SK-N-SH treated with all-trans-retinoic acid at 6 μM for 48 hours (cell line): ENCODE measurements at regions not wholly inside any gene's neighbourhood (a gene's known extent, or its start where the extent isn't known, plus 50 kb on each side); places are given as distances from the start of the nearest gene placed in this dataset.

Experiments used
- ATAC-seq: fragments of 200-7000 bp; cut with Tn5 transposase; 3 replicates; pipeline ENCODE4 v1.9.1; 2020; ENCODE audit warnings: mild to moderate bottlenecking, moderate library complexity
- ARNTL ChIP-seq: fragments of 450-650 bp; formaldehyde crosslinking; IDR thresholded peaks from 2 replicates; pipeline ENCODE4 v1.5.0; 2020; ENCODE audit warnings: low read depth, mild to moderate bottlenecking, moderate library complexity, borderline replicate concordance
- BACH2 ChIP-seq: fragments of 250-450 bp; sonication (Bioruptor Pico); IDR thresholded peaks from 2 replicates; pipeline ENCODE4 v1.9.0; 2021; ENCODE audit warnings: mild to moderate bottlenecking, borderline replicate concordance
- CREB5 ChIP-seq: fragments of 250-450 bp; sonication (Bioruptor Pico); IDR thresholded peaks from 2 replicates; pipeline ENCODE4 v1.5.1; 2020; ENCODE audit warnings: low read depth, mild to moderate bottlenecking, moderate library complexity
- CSRNP3 ChIP-seq: fragments of 250-450 bp; sonication (Bioruptor Pico); IDR thresholded peaks from 2 replicates; pipeline ENCODE4 v1.5.1; 2021; ENCODE audit warnings: mild to moderate bottlenecking, moderate library complexity
- ESRRG ChIP-seq: fragments of 250-450 bp; sonication (Bioruptor Pico); IDR thresholded peaks from 2 replicates; pipeline ENCODE4 v1.6.1; 2021; ENCODE audit warnings: mild to moderate bottlenecking
- GLIS3 ChIP-seq: fragments of 250-450 bp; sonication (Bioruptor Pico); IDR thresholded peaks from 2 replicates; pipeline ENCODE4 v1.5.0; 2020; ENCODE audit warnings: mild to moderate bottlenecking, moderate library complexity
- ISL1 ChIP-seq: fragments of 250-450 bp; sonication (Bioruptor Pico); IDR thresholded peaks from 2 replicates; pipeline ENCODE4 v2.1.2; 2022; ENCODE audit warnings: mild to moderate bottlenecking, moderate library complexity
- OSR1 ChIP-seq: fragments of 250-450 bp; sonication (Bioruptor Pico); IDR thresholded peaks from 2 replicates; pipeline ENCODE4 v1.8.0; 2022; ENCODE audit warnings: moderate library complexity, mild to moderate bottlenecking, inconsistent platforms
- PATZ1 ChIP-seq: fragments of 250-450 bp; sonication (Bioruptor Pico); IDR thresholded peaks from 2 replicates; pipeline ENCODE4 v1.8.0; 2020; ENCODE audit warnings: mild to moderate bottlenecking, moderate library complexity, borderline replicate concordance
- POU6F1 ChIP-seq: fragments of 250-450 bp; sonication (Bioruptor Pico); IDR thresholded peaks from 2 replicates; pipeline ENCODE4 v1.8.0; 2021; ENCODE audit warnings: low read depth, mild to moderate bottlenecking, moderate library complexity, borderline replicate concordance
- RARB ChIP-seq: fragments of 250-450 bp; sonication (Bioruptor Pico); IDR thresholded peaks from 2 replicates; pipeline ENCODE4 v1.8.0; 2021; ENCODE audit warnings: mild to moderate bottlenecking, moderate library complexity
- SNAI2 ChIP-seq: fragments of 250-450 bp; sonication (Bioruptor Pico); IDR thresholded peaks from 2 replicates; pipeline ENCODE4 v1.5.0; 2020; ENCODE audit warnings: mild to moderate bottlenecking, moderate library complexity
- TCF4 ChIP-seq: fragments of 250-450 bp; sonication (Bioruptor Pico); IDR thresholded peaks from 2 replicates; pipeline ENCODE4 v1.8.0; 2021; ENCODE audit warnings: mild to moderate bottlenecking, moderate library complexity, borderline replicate concordance
- TOX ChIP-seq: fragments of 250-450 bp; sonication (Bioruptor Pico); IDR thresholded peaks from 2 replicates; pipeline ENCODE4 v1.8.0; 2021; ENCODE audit warnings: mild to moderate bottlenecking, moderate library complexity, borderline replicate concordance
- ZC3H10 ChIP-seq: fragments of 250-450 bp; sonication (Bioruptor Pico); IDR thresholded peaks from 2 replicates; pipeline ENCODE4 v1.5.1; 2021; ENCODE audit warnings: mild to moderate bottlenecking, moderate library complexity
- ZFP3 ChIP-seq: fragments of 250-450 bp; sonication (Bioruptor Pico); IDR thresholded peaks from 2 replicates; pipeline ENCODE4 v1.5.0; 2020; ENCODE audit warnings: mild to moderate bottlenecking, moderate library complexity
- ZFP30 ChIP-seq: fragments of 450-650 bp; formaldehyde crosslinking; IDR thresholded peaks from 2 replicates; pipeline ENCODE4 v1.5.0; 2022; ENCODE audit warnings: mild to moderate bottlenecking, moderate library complexity
- ZNF565 ChIP-seq: fragments of 450-650 bp; formaldehyde crosslinking; conservative IDR thresholded peaks from 2 replicates; pipeline ENCODE4 v1.5.0; 2020; ENCODE audit warnings: low read depth, mild to moderate bottlenecking, moderate library complexity
- ZNF70 ChIP-seq: fragments of 450-650 bp; formaldehyde crosslinking; IDR thresholded peaks from 2 replicates; pipeline ENCODE4 v1.5.0; 2020; ENCODE audit warnings: mild to moderate bottlenecking, moderate library complexity
- ZNF8 ChIP-seq: fragments of 450-650 bp; formaldehyde crosslinking; IDR thresholded peaks from 2 replicates; pipeline ENCODE4 v1.5.0; 2020; ENCODE audit warnings: mild to moderate bottlenecking, moderate library complexity

- TF ChIP-seq PATZ1 (CRISPR knock-in tag) (no peak), ZFP3 (no peak), ZNF8 (CRISPR knock-in tag) (no peak), BACH2 (no peak), ZNF70 (CRISPR knock-in tag) (no peak)
Observed at GRCh38 chr3:176071943-176072342, 1125.3 kb downstream of the TBL1XR1 start (continued).

GRCh38 chr3:176068750-176069149 is 1128.5 kb downstream of the TBL1XR1 start:
- no peak for ATAC-seq
- TF ChIP-seq CSRNP3 (CRISPR knock-in tag) (no peak), PATZ1 (CRISPR knock-in tag) (no peak), ESRRG (CRISPR knock-in tag) (no peak), POU6F1 (CRISPR knock-in tag) (no peak), OSR1 (CRISPR knock-in tag) (no peak), RARB (no peak), TCF4 (CRISPR knock-in tag) (no peak), ZNF8 (CRISPR knock-in tag) (no peak), ZNF565 (CRISPR knock-in tag) (no peak), GLIS3 (CRISPR knock-in tag) (no peak), ZC3H10 (CRISPR knock-in tag) (no peak), TOX (CRISPR knock-in tag) (no peak)

- TF ChIP-seq ARNTL, result no peak
- no peak for TF ChIP-seq CREB5
- TF ChIP-seq ISL1, result no peak
- TF ChIP-seq ZFP3, result no peak
- TF ChIP-seq POU6F1 (CRISPR knock-in tag), result no peak
- no peak for ATAC-seq
Observed at GRCh38 chr3:176058856-176059255, 1138.4 kb downstream of the TBL1XR1 start.

GRCh38 chr3:176055836-176056235 is 1141.4 kb downstream of the TBL1XR1 start:
- TF ChIP-seq ZFP30 (CRISPR knock-in tag), result no peak
- TF ChIP-seq GLIS3 (CRISPR knock-in tag), result no peak
- no peak for TF ChIP-seq PATZ1 (CRISPR knock-in tag)
- no peak for TF ChIP-seq ZNF70 (CRISPR knock-in tag)
- no peak for TF ChIP-seq CSRNP3 (CRISPR knock-in tag)
- TF ChIP-seq SNAI2 (CRISPR knock-in tag), result no peak
- TF ChIP-seq ISL1, result no peak

More at GRCh38 chr3:176055836-176056235, 1141.4 kb downstream of the TBL1XR1 start:
- ATAC-seq, result no peak
